NCI-H748 (cell line): ENCODE measurements at regions not wholly inside any gene's neighbourhood (a gene's known extent, or its start where the extent isn't known, plus 50 kb on each side); places are given as distances from the start of the nearest gene placed in this dataset.

Experiments
- DNase-seq: peaks from one replicate; lab custom pipeline; 2025; ENCODE audit not compliant: unreplicated experiment; lab: John Stamatoyannopoulos, UW

GRCh38 chrX:147693511-147693910 lies 218.2 kb upstream of the FMR1 start:
- no peak for DNase-seq

- peak; percentile 38 for DNase-seq
These were observed 212.7 kb upstream of the FMR1 start for GRCh38 chrX:147699061-147699460.

DNA sequence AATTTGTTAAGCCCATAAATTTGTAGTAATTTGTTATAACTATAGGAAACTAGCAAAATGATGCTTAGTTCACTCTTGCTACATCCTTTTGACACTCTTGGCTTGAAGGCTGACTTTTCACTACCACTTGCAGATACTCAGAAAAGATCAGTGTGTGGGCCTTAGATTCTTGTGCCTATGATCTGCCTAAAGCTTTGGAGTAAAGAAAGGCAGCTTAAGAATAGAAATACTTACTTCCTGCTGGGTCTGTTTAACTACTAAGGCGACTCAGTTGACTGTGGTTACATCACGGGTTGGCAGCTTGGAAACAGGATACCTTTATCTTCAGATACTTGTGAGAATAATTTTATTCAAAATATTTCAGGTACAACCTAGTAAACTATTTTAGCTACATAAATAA lies 201.4 kb upstream of the FMR1 start:
- no peak for DNase-seq

DNA sequence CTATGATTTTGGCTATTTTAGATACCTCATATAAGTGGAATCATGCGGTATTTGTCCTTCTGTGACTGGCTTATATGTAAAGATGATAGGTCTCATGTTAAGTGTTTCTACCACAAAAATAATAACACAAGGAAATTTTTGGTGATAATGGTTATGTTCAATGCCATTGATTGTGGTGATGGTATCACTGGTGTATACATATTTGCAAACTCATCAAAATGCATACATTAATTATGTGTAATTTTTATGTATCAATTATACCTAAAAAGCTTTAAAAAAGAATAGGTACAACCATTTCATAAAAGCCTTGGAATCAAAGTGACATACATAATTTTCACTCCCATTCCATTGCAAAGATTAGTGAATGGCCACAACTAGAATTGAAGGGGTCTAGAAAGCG lies 178.3 kb upstream of the FMR1 start:
- no peak for DNase-seq

DNA sequence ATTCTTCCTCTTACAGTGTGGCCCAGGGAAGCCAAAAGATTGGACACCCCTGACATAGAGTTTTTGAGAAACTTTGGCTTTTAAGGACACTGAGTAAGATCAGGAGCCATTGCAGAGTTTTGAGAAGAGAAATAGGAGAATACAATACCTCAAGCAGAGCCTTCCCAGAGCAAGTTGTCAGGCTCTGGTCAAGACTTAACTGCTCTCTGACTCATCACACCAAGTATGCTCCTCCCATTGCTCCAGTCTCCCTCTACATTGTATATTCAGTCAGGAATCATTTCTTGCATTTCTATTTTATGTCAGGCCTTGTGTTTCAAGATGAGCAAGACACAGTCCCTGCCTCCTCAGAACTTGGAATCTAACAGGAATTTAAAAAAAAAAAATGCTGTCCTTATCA lies 176.4 kb upstream of the FMR1 start:
- DNase-seq: no peak

DNA sequence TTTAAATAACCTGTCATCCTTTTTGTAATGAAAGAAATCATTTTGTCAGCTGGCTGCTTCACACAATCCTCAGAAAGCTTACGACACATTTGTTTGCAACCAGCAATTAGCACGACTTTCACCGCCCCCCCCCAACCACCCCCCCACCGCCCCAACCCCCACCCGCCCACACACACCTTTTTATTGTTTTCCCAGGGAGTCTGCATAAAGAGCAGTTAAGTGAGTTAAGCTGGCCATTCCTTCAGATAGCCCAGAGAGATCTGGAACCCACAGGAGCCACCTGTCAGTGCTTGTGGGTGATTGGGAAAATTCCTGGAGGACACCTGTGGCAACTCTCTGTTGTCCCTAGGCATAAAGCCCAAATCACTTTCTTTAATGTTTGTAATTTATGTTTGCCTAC lies 175.7 kb upstream of the FMR1 start:
- DNase-seq: no peak

- DNase-seq: no peak
These were observed 174.0 kb upstream of the FMR1 start for GRCh38 chrX:147737690-147738089.

GRCh38 chrX:147738265-147738664 lies 173.5 kb upstream of the FMR1 start:
- DNase-seq: no peak

GRCh38 chrX:147739196-147739595 lies 172.5 kb upstream of the FMR1 start:
- no peak for DNase-seq

- no peak for DNase-seq
These were observed 169.9 kb upstream of the FMR1 start for GRCh38 chrX:147741776-147742175.

DNA sequence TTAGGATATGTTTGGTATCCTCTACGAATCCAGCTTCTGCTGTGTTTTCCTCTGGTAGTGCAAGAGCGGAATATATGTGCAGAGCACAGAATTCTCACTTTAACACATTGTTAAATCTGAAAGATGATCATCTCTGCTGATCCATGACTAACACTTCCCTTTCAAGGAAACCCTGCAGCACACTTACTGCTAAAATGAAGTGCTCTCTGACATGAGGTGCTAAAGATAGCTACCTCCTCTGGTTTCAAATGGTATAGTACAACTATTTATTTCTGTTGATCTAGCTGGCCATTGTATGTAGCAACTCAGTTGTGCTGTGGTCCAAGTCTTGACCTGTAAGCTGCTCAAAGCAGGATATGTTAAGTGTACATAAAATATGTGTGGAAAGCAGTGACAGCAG lies 162.4 kb upstream of the FMR1 start:
- no peak for DNase-seq

GRCh38 chrX:147757750-147758149 lies 154.0 kb upstream of the FMR1 start:
- no peak for DNase-seq

DNA sequence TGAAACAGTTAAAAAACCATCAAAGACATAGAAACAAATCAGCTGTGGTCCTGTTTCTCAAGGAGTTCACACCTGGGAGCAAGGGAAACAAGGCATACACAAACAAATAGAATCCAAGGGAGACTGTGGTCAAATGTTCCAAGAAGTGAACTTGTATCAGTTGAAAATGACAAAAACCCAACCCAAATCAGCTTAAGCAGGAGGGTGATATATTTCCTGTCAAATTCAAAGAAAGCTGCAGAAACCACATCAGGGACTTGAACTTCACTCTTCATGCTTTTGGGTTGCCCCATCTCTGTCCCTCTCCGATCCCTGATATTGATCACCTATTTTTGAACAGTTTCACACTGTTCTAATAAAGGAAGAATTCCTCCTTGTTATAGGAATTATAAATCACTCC lies 148.6 kb upstream of the FMR1 start:
- no peak for DNase-seq

DNA sequence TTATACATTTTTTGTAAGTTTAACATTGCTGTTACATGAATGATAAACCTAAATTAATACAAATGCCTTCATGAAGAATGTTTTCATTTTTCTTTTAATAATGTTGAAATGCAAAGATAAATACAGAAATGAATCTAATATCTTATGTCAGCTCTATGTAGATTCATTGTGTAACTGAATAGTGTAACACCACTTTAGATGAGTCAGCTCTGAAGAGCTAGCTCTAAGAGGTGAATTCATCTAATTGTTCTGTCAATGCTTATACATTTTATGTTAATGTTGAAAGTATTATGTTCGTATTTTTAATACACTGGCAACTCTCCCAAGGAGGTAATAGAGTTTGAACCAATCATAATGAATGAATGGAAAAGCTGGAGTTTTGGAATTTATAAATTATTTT lies 146.9 kb upstream of the FMR1 start:
- no peak for DNase-seq

DNA sequence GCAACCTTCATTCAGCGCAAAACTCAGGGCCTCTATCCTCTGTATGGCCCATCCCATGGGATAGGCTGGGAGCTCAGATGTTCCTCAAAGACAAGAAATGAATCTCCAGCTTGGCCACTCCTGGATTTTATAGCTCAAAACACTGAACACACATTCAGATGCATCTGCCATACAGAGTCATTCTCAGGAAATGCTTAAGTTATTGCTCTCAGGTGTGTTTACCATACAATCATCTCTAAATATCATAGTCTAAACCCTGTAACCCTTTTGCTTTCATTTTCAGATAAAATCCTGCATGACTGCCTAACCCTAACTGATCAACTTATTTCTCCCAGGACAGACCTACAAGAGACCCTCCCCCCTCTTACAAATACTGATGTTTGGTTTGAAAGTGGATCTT lies 140.9 kb upstream of the FMR1 start:
- DNase-seq: no peak

DNA sequence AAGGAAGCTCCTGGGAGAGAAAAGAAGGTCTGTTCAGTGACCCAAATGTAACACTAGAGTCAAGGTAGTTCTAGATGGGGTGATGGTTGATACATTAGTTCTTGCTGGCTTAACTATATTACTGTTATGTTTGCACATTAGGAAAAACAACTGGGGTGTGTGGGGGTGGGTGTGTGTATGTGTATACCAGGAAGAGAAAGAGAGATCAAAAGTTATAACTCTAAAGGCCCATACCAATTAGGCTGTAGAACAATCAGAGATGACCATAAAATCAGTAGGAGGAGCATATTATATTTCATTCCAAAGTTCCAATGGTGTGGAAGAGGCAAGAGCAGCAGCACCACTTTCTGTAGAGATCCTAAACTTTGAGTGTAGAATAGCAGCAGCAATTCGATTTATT lies 134.7 kb upstream of the FMR1 start:
- DNase-seq: no peak

DNA sequence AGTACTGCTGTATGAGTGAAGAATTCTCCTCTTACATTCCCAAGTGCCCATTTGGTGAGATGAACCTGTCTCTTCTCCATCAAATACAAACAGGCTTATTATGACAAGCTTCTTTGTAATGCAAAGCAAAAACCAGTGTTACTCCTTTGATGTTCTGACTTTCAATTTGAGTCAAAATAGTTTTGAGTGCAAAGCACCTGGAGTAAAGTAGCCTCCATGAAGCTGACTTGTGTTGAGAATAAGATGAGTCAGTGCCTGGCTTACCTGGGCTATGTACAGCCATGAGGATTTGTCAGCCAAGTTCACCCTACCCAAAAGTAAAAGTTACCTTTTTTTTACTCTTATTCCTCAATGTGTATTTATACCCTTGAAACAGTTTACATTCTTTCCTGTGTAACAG lies 132.5 kb upstream of the FMR1 start:
- DNase-seq: no peak

GRCh38 chrX:147781844-147782243 lies 129.9 kb upstream of the FMR1 start:
- DNase-seq: no peak

- no peak for DNase-seq
These were observed 122.9 kb upstream of the FMR1 start for GRCh38 chrX:147788641-147789350.

- no peak for DNase-seq
These were observed 111.1 kb upstream of the FMR1 start for GRCh38 chrX:147800663-147801062.

GRCh38 chrX:147803948-147804347 lies 107.8 kb upstream of the FMR1 start:
- DNase-seq: peak; percentile 20

DNA sequence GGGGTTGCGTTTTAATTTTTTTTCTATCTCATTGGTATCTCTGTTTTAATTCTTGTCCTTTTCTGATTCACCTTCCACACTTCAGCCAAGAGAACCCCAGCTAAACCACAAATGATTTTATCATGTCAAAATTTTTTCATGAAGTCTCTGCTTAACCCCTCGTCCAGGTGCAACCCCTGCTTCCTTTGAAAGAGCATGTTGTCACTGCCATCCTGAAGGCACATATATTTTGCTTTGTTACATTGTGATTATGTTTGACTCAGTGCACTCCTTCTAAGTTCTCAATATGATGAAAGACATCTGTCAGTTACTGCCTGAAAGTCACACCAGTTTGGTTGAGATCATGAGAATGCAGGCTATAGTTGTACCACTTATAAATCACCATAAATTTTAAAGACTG lies 99.9 kb upstream of the FMR1 start:
- no peak for DNase-seq

DNA sequence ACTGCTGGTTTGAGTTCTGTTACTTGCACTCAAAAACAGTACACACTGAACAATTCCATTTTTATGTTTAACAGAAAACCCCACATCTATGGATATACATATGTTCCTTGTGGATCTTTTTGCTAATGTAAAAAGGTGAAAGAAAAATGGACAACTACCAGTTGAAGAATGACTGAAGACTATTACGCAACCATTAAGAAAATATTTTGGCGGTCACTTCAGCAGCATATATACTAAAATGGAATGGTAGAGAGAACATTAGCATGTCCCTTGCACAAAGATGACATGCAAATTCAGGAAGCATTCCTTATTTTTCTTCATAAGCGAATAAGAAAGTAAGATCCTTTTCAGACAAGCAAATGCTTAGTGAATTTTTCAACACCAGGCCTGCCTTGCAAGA lies 84.6 kb upstream of the FMR1 start:
- DNase-seq: no peak

DNA sequence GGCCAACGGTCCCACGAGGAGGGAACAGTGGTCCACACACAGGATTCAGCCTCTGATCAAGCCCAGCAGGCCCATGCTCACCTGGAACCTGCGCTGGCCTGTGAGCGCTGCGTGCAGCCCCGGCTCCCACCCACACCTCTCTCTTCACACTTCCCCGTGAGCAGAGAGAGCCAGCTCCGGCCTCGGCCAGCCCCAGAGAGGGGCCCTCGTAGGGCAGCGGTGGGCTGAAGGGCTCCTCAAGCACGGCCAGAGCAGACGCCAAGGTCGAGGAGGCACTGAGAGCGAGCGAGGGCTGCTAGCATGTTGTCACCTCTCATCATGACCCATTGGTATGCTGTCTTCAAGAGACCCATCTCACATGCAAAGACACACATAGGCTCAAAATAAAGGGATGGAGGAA lies 83.0 kb upstream of the FMR1 start:
- no peak for DNase-seq
